HCT116 (cell line): ENCODE measurements at regions not wholly inside any gene's neighbourhood (a gene's known extent, or its start where the extent isn't known, plus 50 kb on each side); places are given as distances from the start of the nearest gene placed in this dataset.

ENCODE experiments used
- ATAC-seq: fragments of 200-7000 bp; cut with Tn5 transposase; 2 replicates; pipeline ENCODE4 v1.9.1; 2020; ENCODE audit warnings: mild to moderate bottlenecking, moderate library complexity
- BruUV-seq: library from RNA; stranded (reverse); fragments of 400-500 nt; replicated peaks from 2 replicates; lab custom pipeline; 2021; lab: Mats Ljungman, UMichigan
- CTCF ChIA-PET: fragments of 300-600 bp; sonication (Branson Sonifier 250); formaldehyde crosslinking; loops from one replicate; lab custom pipeline; 2021; ENCODE audit warnings: antibody characterized with exemption; lab: Charles Lee
- POLR2A ChIA-PET: fragments of 300-600, 350-600 bp; sonication (Branson Sonifier 250); formaldehyde crosslinking; loops from one replicate; lab custom pipeline; 2021; ENCODE audit warnings: antibody characterized with exemption; lab: Charles Lee
- RAD21 ChIA-PET, 2 experiments: fragments of 300-600 bp; sonication (Branson Sonifier 250); formaldehyde crosslinking; loops; one replicate each; lab custom pipeline; 2023; ENCODE audit warnings: low total read pairs in 2 of 2; ENCODE audit not compliant: uncharacterized antibody in 2 of 2, unreplicated experiment in 2 of 2, low non-redundant PET in 1 of 2; lab: Charles Lee
- DNase-seq: peaks from one replicate; pipeline ENCODE4 v3.0.0-alpha.2; 2010; ENCODE audit warnings: low read depth, low spot score
- H2AFZ ChIP-seq: fragments of 200-600 bp; shearing (Covaris generic), sonication (generic); 2 replicates; pipeline ENCODE4 v1.6.1; 2017; ENCODE audit warnings: low read depth, mixed run types, mixed read lengths, antibody characterized with exemption, low read length; ENCODE audit not compliant: poor library complexity, severe bottlenecking
- H3K27ac ChIP-seq: 2 replicates; pipeline ENCODE4 v1.5.1; 2012; ENCODE audit warnings: low read depth, low read length
- H3K27me3 ChIP-seq: fragments of 200-600 bp; sonication (generic); 2 replicates; pipeline ENCODE4 v1.6.1; 2016; ENCODE audit warnings: mixed run types, low read length, mixed read lengths; ENCODE audit not compliant: insufficient read depth
- H3K36me3 ChIP-seq, 2 experiments: fragments of 200-500 bp in 1 of 2; fragments of 200-600 bp in 1 of 2; sonication (Bioruptor generic) in 1 of 2; sonication (generic) in 1 of 2; 2 replicates each; pipeline versions ENCODE4 v1.5.1 to v1.6.1; 2014 to 2016; ENCODE audit warnings: low read length in 2 of 2, inconsistent platforms in 1 of 2, mixed read lengths in 1 of 2, mixed run types in 1 of 2; ENCODE audit not compliant: insufficient read depth in 2 of 2, control insufficient read depth in 1 of 2
- H3K4me1 ChIP-seq, 2 experiments: fragments of 200-600 bp in 1 of 2; sonication (generic) in 1 of 2; 2 replicates each; pipeline versions ENCODE4 v1.5.1 to v1.6.1; 2012 to 2017; ENCODE audit warnings: low read length in 2 of 2, inconsistent platforms in 1 of 2, mild to moderate bottlenecking in 1 of 2, mixed read lengths in 1 of 2, mixed run types in 1 of 2, moderate library complexity in 1 of 2; ENCODE audit not compliant: insufficient read depth in 2 of 2, control insufficient read depth in 1 of 2
- H3K4me2 ChIP-seq: fragments of 200-600 bp; sonication (generic); 2 replicates; pipeline ENCODE4 v1.6.1; 2017; ENCODE audit warnings: mixed run types, low read length, mixed read lengths
- H3K4me3 ChIP-seq, 2 experiments: fragments of 200-600 bp in 1 of 2; sonication (generic) in 1 of 2; replicated peaks in 1 of 2; 2 replicates each; pipeline ENCODE4 v1.5.1; 2011 to 2016; ENCODE audit warnings: low read length in 2 of 2, control low read depth in 1 of 2, low read depth in 1 of 2, mild to moderate bottlenecking in 1 of 2, mixed read lengths in 1 of 2, mixed run types in 1 of 2
- H3K79me2 ChIP-seq: fragments of 200-600 bp; sonication (generic); 2 replicates; pipeline ENCODE4 v1.6.1; 2017; ENCODE audit warnings: mild to moderate bottlenecking, mixed run types, low read length, moderate library complexity, mixed read lengths; ENCODE audit not compliant: insufficient read depth
- H3K9ac ChIP-seq: fragments of 200-600 bp; sonication (generic); 2 replicates; pipeline ENCODE4 v1.6.1; 2016; ENCODE audit warnings: low read length, mixed read lengths
- H3K9me2 ChIP-seq: fragments of 200-600 bp; sonication (generic), shearing (Covaris generic); 2 replicates; pipeline ENCODE4 v1.6.1; 2017; ENCODE audit warnings: mixed run types, mild to moderate bottlenecking, moderate library complexity; ENCODE audit not compliant: insufficient read depth
- H3K9me3 ChIP-seq, 2 experiments: fragments of 200-500 bp in 1 of 2; fragments of 200-600 bp in 1 of 2; sonication (Bioruptor generic) in 1 of 2; sonication (generic) in 1 of 2; 2 replicates each; pipeline ENCODE4 v1.6.1; 2014 to 2017; ENCODE audit warnings: low read length in 2 of 2, mixed read lengths in 2 of 2, inconsistent platforms in 1 of 2, low read depth in 1 of 2, mild to moderate bottlenecking in 1 of 2, mixed run types in 1 of 2, moderate library complexity in 1 of 2; ENCODE audit not compliant: control insufficient read depth in 1 of 2, insufficient read depth in 1 of 2
- H4K20me1 ChIP-seq: fragments of 200-600 bp; sonication (generic), shearing (Covaris generic); 2 replicates; pipeline ENCODE4 v1.6.1; 2017; ENCODE audit warnings: mixed run types, mild to moderate bottlenecking, moderate library complexity; ENCODE audit not compliant: insufficient read depth
- CEBPB ChIP-seq: IDR thresholded peaks from 2 replicates; pipeline ENCODE4 v1.6.1; 2012; ENCODE audit warnings: low read depth
- EGR1 ChIP-seq: IDR thresholded peaks from 2 replicates; pipeline ENCODE4 v1.6.1; 2012; ENCODE audit warnings: low read depth
- ELF1 ChIP-seq: IDR thresholded peaks from 2 replicates; pipeline ENCODE4 v1.6.1; 2012; ENCODE audit warnings: low read depth, borderline replicate concordance
- EZH2phosphoT487 ChIP-seq: fragments of 200-600 bp; IDR thresholded peaks from 2 replicates; pipeline ENCODE4 v1.6.1; 2018; ENCODE audit warnings: antibody characterized with exemption, borderline replicate concordance
- FOSL1 ChIP-seq: IDR thresholded peaks from 2 replicates; pipeline ENCODE4 v1.6.1; 2012; ENCODE audit warnings: low read depth
- MAX ChIP-seq: IDR thresholded peaks from 2 replicates; pipeline ENCODE4 v1.6.1; 2012
- POLR2AphosphoS5 ChIP-seq: IDR thresholded peaks from 2 replicates; pipeline ENCODE4 v1.6.1; 2011; ENCODE audit warnings: mild to moderate bottlenecking, low read depth, low read length, moderate library complexity
- RAD21 ChIP-seq: IDR thresholded peaks from 2 replicates; pipeline ENCODE4 v1.6.1; 2012; ENCODE audit warnings: low read depth, mild to moderate bottlenecking
- REST ChIP-seq: IDR thresholded peaks from 2 replicates; pipeline ENCODE4 v1.6.1; 2012; ENCODE audit warnings: low read depth
- SIN3A ChIP-seq: IDR thresholded peaks from 2 replicates; pipeline ENCODE4 v1.6.1; 2012; ENCODE audit warnings: low read depth
- SP1 ChIP-seq: IDR thresholded peaks from 2 replicates; pipeline ENCODE4 v1.6.1; 2012; ENCODE audit warnings: low read depth
- SRF ChIP-seq: IDR thresholded peaks from 2 replicates; pipeline ENCODE4 v1.6.1; 2012; ENCODE audit warnings: low read depth
- TCF7L2 ChIP-seq: IDR thresholded peaks from 2 replicates; pipeline ENCODE4 v1.7.0; 2011; ENCODE audit warnings: borderline replicate concordance, inconsistent platforms; ENCODE audit not compliant: insufficient read depth, insufficient read length; ENCODE audit errors: extremely low read depth
- YY1 ChIP-seq: IDR thresholded peaks from 2 replicates; pipeline ENCODE4 v1.6.1; 2011; ENCODE audit warnings: low read length, low read depth, moderate library complexity, mild to moderate bottlenecking; ENCODE audit not compliant: insufficient replicate concordance; ENCODE audit errors: extremely low read depth
- ZBTB33 ChIP-seq: IDR thresholded peaks from 2 replicates; pipeline ENCODE4 v1.6.1; 2011; ENCODE audit warnings: mild to moderate bottlenecking, low read length, moderate library complexity; ENCODE audit not compliant: insufficient replicate concordance; ENCODE audit errors: extremely low read depth
- ZFX ChIP-seq: fragments of 450-650 bp; IDR thresholded peaks from 2 replicates; pipeline ENCODE4 v1.6.1; 2017
- intact Hi-C: fragments of 100-400 bp; cut with micrococcal nuclease; formaldehyde crosslinking; loops from 2 replicates; pipeline ENCODE4 v1.10.0; 2022

- intact Hi-C loops: no loop called here
- Histone ChIP-seq H2AFZ (no peak overlapping the region), H3K27ac (no peak overlapping the region), H3K9ac (no peak overlapping the region), H3K79me2 (no peaks in the 10 kb centered on the region), H3K36me3 (no peaks in the 10 kb centered on the region), H4K20me1 (no peaks in the 10 kb centered on the region), H3K4me1 (no peaks in the 10 kb centered on the region), H3K4me3 (no peak overlapping the region), H3K9me3 (no peaks in the 10 kb centered on the region), H3K27me3 (no peaks in the 10 kb centered on the region), H3K4me2 (no peak overlapping the region), H3K9me2 (no peaks in the 10 kb centered on the region)
- ATAC-seq (no peak), DNase-seq (no peak)
- ChIA-PET RAD21 (no interaction called here), POLR2A (no interaction called here), CTCF (no interaction called here)
- BruUV-seq: no TSS peak
- TF ChIP-seq ZBTB33 (no peak), FOSL1 (no peak), SRF (no peak), EZH2phosphoT487 (no peak), MAX (no peak), SIN3A (no peak), ELF1 (no peak), SP1 (no peak)
Measured at GRCh38 chr5:86786955-86787354, 169.2 kb downstream of the COX7C start.

- H3K36me3 ChIP-seq: no peaks in the 10 kb centered on the region
- no peak overlapping the region for H3K9ac ChIP-seq
- BruUV-seq: no TSS peak
- ATAC-seq (no peak), DNase-seq (no peak)
- no peaks in the 10 kb centered on the region for H3K79me2 ChIP-seq
- CTCF ChIA-PET: no interaction called here
- no peaks in the 10 kb centered on the region for H4K20me1 ChIP-seq
- no peak overlapping the region for H2AFZ ChIP-seq
- POLR2A ChIA-PET: no interaction called here
- RAD21 ChIA-PET: no interaction called here
- H3K9me2 ChIP-seq: no peaks in the 10 kb centered on the region
- H3K4me2 ChIP-seq: no peak overlapping the region
- H3K27ac ChIP-seq: no peak overlapping the region
- no peaks in the 10 kb centered on the region for H3K9me3 ChIP-seq
- intact Hi-C loops: no loop called here
- H3K27me3 ChIP-seq: no peaks in the 10 kb centered on the region
- H3K4me3 ChIP-seq: no peak overlapping the region
- no peaks in the 10 kb centered on the region for H3K4me1 ChIP-seq
- TF ChIP-seq YY1: no peak
- no peak for TF ChIP-seq REST
- no peak for TF ChIP-seq SRF
- TF ChIP-seq TCF7L2: no peak
- no peak for TF ChIP-seq CEBPB
- no peak for TF ChIP-seq POLR2AphosphoS5
- TF ChIP-seq RAD21: no peak
- no peak for TF ChIP-seq ZFX
- no peak for TF ChIP-seq EGR1
Measured at GRCh38 chr5:86795659-86796058, 177.9 kb downstream of the COX7C start.
